Upper lobe of right lung (tissue), 1 donor: ENCODE measurements at regions not wholly inside any gene's neighbourhood (a gene's known extent, or its start where the extent isn't known, plus 50 kb on each side); places are given as distances from the start of the nearest gene placed in this dataset.
A peak's percentile ranks its signal among the peaks of the same experiment; 100 is the strongest.

Experiments used
- ATAC-seq: fragments of 200-7000 bp; cut with Tn5 transposase; one replicate; pipeline ENCODE4 v1.9.1; 2020; ENCODE audit warnings: mild to moderate bottlenecking, moderate library complexity
- DNase-seq: peaks from one replicate; pipeline ENCODE4 v3.0.0-alpha.2; 2020
- H3K27ac ChIP-seq: fragments of 200-600 bp; one replicate; pipeline ENCODE4 v1.8.0; 2022
- H3K27me3 ChIP-seq: fragments of 200-600 bp; one replicate; pipeline ENCODE4 v1.8.0; 2022; ENCODE audit warnings: mild to moderate bottlenecking
- H3K36me3 ChIP-seq: fragments of 200-600 bp; one replicate; pipeline ENCODE4 v1.8.0; 2022
- H3K4me1 ChIP-seq: fragments of 200-600 bp; one replicate; pipeline ENCODE4 v1.8.0; 2022
- H3K4me3 ChIP-seq: fragments of 200-600 bp; one replicate; pipeline ENCODE4 v1.8.0; 2022; ENCODE audit warnings: mild to moderate bottlenecking
- H3K9me3 ChIP-seq: fragments of 200-600 bp; one replicate; pipeline ENCODE4 v1.8.0; 2022
- intact Hi-C: fragments of 100-400 bp; cut with DNase I; formaldehyde crosslinking; loops from one replicate; pipeline ENCODE4 v1.11.0; 2022
- TF ChIP-seq, protein P1 (sequence below): fragments of 200-600 bp; IDR thresholded peaks from one replicate; pipeline ENCODE4 v1.8.0; 2022; ENCODE audit warnings: antibody characterized with exemption
- donor health status: DM: no; HTN: yes; CAD: no; lungs with severe emphysema.

- DNase-seq (no peak), ATAC-seq (no peak)
- Histone ChIP-seq H3K4me3 (no peak overlapping the region), H3K36me3 (no peaks in the 10 kb centered on the region), H3K4me1 (no peaks in the 10 kb centered on the region), H3K9me3 (no peaks in the 10 kb centered on the region), H3K27me3 (no peaks in the 10 kb centered on the region), H3K27ac (no peak overlapping the region)
- intact Hi-C loops = no loop called here
- TF ChIP-seq, protein P1, sequence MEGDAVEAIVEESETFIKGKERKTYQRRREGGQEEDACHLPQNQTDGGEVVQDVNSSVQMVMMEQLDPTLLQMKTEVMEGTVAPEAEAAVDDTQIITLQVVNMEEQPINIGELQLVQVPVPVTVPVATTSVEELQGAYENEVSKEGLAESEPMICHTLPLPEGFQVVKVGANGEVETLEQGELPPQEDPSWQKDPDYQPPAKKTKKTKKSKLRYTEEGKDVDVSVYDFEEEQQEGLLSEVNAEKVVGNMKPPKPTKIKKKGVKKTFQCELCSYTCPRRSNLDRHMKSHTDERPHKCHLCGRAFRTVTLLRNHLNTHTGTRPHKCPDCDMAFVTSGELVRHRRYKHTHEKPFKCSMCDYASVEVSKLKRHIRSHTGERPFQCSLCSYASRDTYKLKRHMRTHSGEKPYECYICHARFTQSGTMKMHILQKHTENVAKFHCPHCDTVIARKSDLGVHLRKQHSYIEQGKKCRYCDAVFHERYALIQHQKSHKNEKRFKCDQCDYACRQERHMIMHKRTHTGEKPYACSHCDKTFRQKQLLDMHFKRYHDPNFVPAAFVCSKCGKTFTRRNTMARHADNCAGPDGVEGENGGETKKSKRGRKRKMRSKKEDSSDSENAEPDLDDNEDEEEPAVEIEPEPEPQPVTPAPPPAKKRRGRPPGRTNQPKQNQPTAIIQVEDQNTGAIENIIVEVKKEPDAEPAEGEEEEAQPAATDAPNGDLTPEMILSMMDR = no peak
Observed at GRCh38 chr13:79869326-79869725, 388.4 kb downstream of the NDFIP2 start.

DNA sequence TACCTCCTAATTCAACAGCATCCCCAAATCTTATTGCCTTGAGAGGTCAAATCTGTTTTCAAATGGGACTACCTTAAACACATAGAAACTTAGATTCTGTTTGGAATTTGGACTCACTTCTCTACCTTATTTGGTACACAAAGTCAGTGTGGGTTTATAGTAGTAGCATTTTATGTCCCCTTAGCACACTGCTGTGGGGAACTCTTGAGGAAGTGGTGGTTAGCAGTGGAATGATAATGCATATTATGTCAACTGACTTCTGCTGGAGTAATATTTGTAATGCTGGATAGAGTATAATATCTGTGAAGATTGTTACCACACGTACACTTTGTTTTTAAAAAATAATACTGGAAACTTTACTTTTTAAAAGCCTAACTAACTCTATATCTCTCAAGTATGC, 386.3 kb downstream of the NDFIP2 start:
- DNase-seq (no peak), ATAC-seq (peak; percentile 74)
- Histone ChIP-seq H3K27me3 (no peaks in the 10 kb centered on the region), H3K36me3 (no peaks in the 10 kb centered on the region), H3K9me3 (no peaks in the 10 kb centered on the region), H3K27ac (no peak overlapping the region), H3K4me1 (no peaks in the 10 kb centered on the region), H3K4me3 (no peak overlapping the region)
- intact Hi-C loops = no loop called here
- TF ChIP-seq, protein P1 = no peak

DNA sequence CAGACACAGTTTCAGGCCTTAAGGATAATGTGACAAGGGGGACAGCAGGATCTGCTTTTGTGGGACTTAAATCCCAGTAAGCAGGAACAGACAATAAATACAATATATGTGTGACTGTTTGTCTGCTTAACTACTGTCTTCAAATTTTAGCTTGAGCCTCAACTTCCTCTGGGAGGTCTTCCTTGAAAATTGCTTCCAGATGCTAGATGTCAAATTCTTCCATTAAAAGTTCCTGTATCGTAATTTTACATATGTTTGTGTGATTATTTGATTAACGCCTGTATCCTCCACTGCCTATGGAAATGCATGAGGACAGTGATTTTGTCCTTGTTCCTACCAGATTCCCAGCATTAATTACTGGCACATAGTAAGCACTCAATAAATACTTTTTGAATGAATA, 385.5 kb downstream of the NDFIP2 start:
- no peaks in the 10 kb centered on the region for H3K27me3 ChIP-seq
- DNase-seq (no peak), ATAC-seq (no peak)
- intact Hi-C loops = no loop called here
- TF ChIP-seq, protein P1 = no peak
- H3K27ac ChIP-seq = no peak overlapping the region
- H3K4me1 ChIP-seq = no peaks in the 10 kb centered on the region
- no peaks in the 10 kb centered on the region for H3K36me3 ChIP-seq
- no peaks in the 10 kb centered on the region for H3K9me3 ChIP-seq
- H3K4me3 ChIP-seq = no peak overlapping the region

DNA sequence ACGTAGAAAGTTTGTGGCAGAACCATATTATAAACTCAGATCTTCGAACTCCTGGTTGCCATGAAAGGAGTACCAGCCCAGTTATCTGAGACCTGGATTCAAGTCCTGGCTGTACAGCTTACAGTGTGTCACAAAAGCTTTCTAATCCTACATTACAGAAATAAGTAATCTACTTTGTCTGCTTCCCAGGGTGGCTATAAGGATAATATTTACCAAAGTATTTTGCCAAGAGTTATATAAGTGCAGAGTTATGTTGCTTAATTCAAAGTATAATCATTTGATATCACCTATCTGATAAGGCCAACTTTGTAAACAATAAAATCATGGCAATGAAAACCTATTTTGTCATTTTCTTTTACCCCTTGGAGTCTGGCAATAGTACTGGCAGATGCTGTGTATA, 381.6 kb downstream of the NDFIP2 start:
- ATAC-seq (no peak), DNase-seq (no peak)
- TF ChIP-seq, protein P1 = no peak
- intact Hi-C loops = no loop called here
- no peaks in the 10 kb centered on the region for H3K9me3 ChIP-seq
- no peaks in the 10 kb centered on the region for H3K36me3 ChIP-seq
- no peaks in the 10 kb centered on the region for H3K27me3 ChIP-seq
- H3K4me1 ChIP-seq = no peaks in the 10 kb centered on the region
- no peak overlapping the region for H3K4me3 ChIP-seq
- H3K27ac ChIP-seq = no peak overlapping the region

DNA sequence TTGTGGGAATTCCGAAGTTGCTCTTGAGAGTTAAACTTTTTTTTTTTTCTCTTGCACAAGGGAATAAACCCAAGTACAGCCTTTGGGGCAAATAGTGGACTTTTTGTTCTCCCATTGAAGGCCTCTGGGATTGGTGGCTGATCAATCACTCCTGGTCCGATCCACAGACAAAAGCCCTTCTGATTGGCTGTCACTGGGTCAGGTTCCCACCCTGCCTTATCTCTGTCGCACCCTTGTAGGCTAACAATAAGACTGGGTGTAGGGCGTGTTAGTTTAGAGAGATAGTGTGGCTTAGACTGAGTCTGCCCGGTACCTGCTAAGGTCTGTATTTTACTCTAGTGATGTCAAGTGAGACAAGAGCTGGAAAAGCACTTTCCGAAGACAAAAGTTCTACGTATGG, 380.8 kb downstream of the NDFIP2 start:
- DNase-seq = no peak
- intact Hi-C loops = no loop called here

GRCh38 chr13:79860791-79861190, 379.8 kb downstream of the NDFIP2 start:
- Histone ChIP-seq H3K36me3 (no peaks in the 10 kb centered on the region), H3K9me3 (no peaks in the 10 kb centered on the region), H3K4me3 (no peak overlapping the region), H3K27ac (no peak overlapping the region), H3K4me1 (no peaks in the 10 kb centered on the region), H3K27me3 (no peaks in the 10 kb centered on the region)
- TF ChIP-seq, protein P1 = no peak
- DNase-seq (no peak), ATAC-seq (no peak)
- intact Hi-C loops = no loop called here

More for the DNA sequence above, 380.8 kb downstream of the NDFIP2 start:
- no peak overlapping the region for H3K27ac ChIP-seq
- no peaks in the 10 kb centered on the region for H3K4me1 ChIP-seq
- TF ChIP-seq, protein P1 = no peak
- no peaks in the 10 kb centered on the region for H3K9me3 ChIP-seq
- H3K27me3 ChIP-seq = no peaks in the 10 kb centered on the region
- no peaks in the 10 kb centered on the region for H3K36me3 ChIP-seq
- no peak overlapping the region for H3K4me3 ChIP-seq
- ATAC-seq = no peak
